Caco-2 (cell line): ENCODE measurements at regions not wholly inside any gene's neighbourhood (a gene's known extent, or its start where the extent isn't known, plus 50 kb on each side); places are given as distances from the start of the nearest gene placed in this dataset.
"Not testable (repeated sequence)": the region's sequence is repeated elsewhere in the genome, so short reads cannot be mapped to it uniquely, and the experiment has no call there.

Experiments
- BruUV-seq: library from RNA; stranded (reverse); fragments of 400-500 nt; replicated peaks from 2 replicates; lab custom pipeline; 2021; lab: Mats Ljungman, UMichigan
- CTCF ChIA-PET: fragments of 300-600 bp; sonication (Branson Sonifier 250); formaldehyde crosslinking; loops from one replicate; lab custom pipeline; 2022; ENCODE audit warnings: antibody characterized with exemption; lab: Charles Lee
- POLR2A ChIA-PET: fragments of 300-600 bp; sonication (Branson Sonifier 250); formaldehyde crosslinking; loops from one replicate; lab custom pipeline; 2022; ENCODE audit warnings: antibody characterized with exemption; lab: Charles Lee
- DNase-seq, 2 experiments: peaks; one replicate each; pipeline versions ENCODE4 v3.0.0 to v3.0.0-alpha.2; 2020 to 2022
- H3K27me3 ChIP-seq: replicated peaks from 2 replicates; pipeline ENCODE4 v1.6.0; 2011; ENCODE audit warnings: low read length; ENCODE audit not compliant: control insufficient read depth, insufficient read depth
- H3K36me3 ChIP-seq: 2 replicates; pipeline ENCODE4 v1.5.1; 2011; ENCODE audit warnings: low read length; ENCODE audit not compliant: control insufficient read depth, insufficient read depth
- H3K4me1 ChIP-seq: fragments of 250-450 bp; sonication (Bioruptor Pico); 2 replicates; pipeline ENCODE4 v1.5.1; 2020; ENCODE audit warnings: mild to moderate bottlenecking
- H3K4me3 ChIP-seq: 2 replicates; pipeline ENCODE4 v1.5.1; 2011; ENCODE audit warnings: low read depth, mild to moderate bottlenecking, control low read depth, low read length
- H3K9me3 ChIP-seq: fragments of 250-450 bp; sonication (Bioruptor Pico); 2 replicates; pipeline ENCODE4 v1.5.1; 2020; ENCODE audit warnings: mild to moderate bottlenecking, moderate library complexity
- H3K27ac Mint-ChIP-seq: one replicate; pipeline ENCODE4 v1.8.0; 2022; ENCODE audit warnings: mixed read lengths; ENCODE audit not compliant: unreplicated experiment
- H3K27me3 Mint-ChIP-seq: one replicate; pipeline ENCODE4 v1.8.0; 2022; ENCODE audit warnings: mixed read lengths; ENCODE audit not compliant: insufficient read depth, unreplicated experiment
- H3K36me3 Mint-ChIP-seq: one replicate; pipeline ENCODE4 v1.8.0; 2022; ENCODE audit warnings: mild to moderate bottlenecking, mixed read lengths; ENCODE audit not compliant: insufficient read depth, unreplicated experiment
- H3K4me1 Mint-ChIP-seq: one replicate; pipeline ENCODE4 v1.8.0; 2022; ENCODE audit warnings: low read depth, mixed read lengths; ENCODE audit not compliant: unreplicated experiment
- H3K4me3 Mint-ChIP-seq: one replicate; pipeline ENCODE4 v1.8.0; 2022; ENCODE audit warnings: mild to moderate bottlenecking, moderate library complexity, mixed read lengths; ENCODE audit not compliant: unreplicated experiment
- H3K9me3 Mint-ChIP-seq: one replicate; pipeline ENCODE4 v1.8.0; 2022; ENCODE audit warnings: mixed read lengths; ENCODE audit not compliant: unreplicated experiment
- CTCF ChIP-seq, 2 experiments: fragments of 200-600 bp in 1 of 2; IDR thresholded peaks; 1 replicate in 1 of 2; 2 replicates in 1 of 2; pipeline versions ENCODE4 v1.5.1 to v1.8.0; 2011 to 2022; ENCODE audit warnings: antibody characterized with exemption in 1 of 2, control low read depth in 1 of 2, inconsistent platforms in 1 of 2, low read depth in 1 of 2, low read length in 1 of 2, mild to moderate bottlenecking in 1 of 2, moderate library complexity in 1 of 2; ENCODE audit not compliant: insufficient read depth in 1 of 2, severe bottlenecking in 1 of 2, unreplicated experiment in 1 of 2
- intact Hi-C: fragments of 100-400 bp; cut with micrococcal nuclease; formaldehyde crosslinking; loops from one replicate; pipeline ENCODE4 v1.10.0; 2022; ENCODE audit not compliant: unreplicated experiment

DNA sequence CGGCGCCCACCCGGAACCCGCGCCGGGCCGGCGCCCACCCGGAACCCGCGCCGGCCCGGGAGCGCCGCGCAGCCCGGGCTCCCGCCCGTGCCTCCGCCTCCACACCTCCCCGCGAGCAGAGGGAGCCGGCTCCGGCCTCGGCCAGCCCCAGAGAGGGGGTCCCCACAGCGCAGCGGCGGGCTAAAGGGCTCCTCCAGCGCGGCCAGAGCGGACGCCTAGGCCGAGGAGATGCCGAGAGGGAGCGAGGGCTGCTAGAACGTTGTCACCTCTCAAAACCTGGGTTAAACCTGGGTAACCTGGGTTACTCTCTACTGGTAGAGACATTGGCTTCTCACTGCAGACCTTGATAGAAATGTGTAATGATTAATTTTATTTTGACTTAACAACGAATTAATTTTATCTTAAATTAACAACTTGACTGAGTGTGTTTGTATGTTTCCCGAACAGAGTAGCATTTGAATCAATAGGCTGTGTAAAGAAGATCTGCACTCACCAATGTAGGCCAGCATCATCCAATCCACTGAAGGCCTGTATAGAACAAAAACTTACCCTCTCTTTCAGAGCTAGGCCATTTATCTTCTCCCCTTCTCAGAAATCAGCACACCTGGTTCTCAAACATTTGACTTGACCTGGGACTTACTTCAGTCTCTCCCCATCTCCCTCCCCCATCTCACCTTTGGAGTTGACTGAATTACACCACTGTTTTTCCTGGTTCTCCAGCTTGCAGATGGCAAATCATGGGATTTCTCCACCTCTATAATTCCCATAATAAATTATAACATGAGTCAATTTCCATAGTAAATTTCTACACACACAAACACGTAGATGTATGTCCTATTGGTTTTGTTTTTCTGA is 242.7 kb downstream of the ASXL3 start:
- no TSS peak for BruUV-seq
- DNase-seq: no peak
- ChIA-PET CTCF (no interaction called here), POLR2A (no interaction called here)
- no peaks in the 10 kb centered on the region for H3K27me3 Mint-ChIP-seq
- Histone ChIP-seq H3K27me3 (no peaks in the 10 kb centered on the region), H3K9me3 (no peaks in the 10 kb centered on the region), H3K4me3 (no peak overlapping the region), H3K4me1 (no peaks in the 10 kb centered on the region), H3K36me3 (no peaks in the 10 kb centered on the region)
- TF ChIP-seq CTCF (IDR thresholded peaks at IDR 0.05; ENCODE audit: insufficient read depth in 1 of 2, low read depth in 1 of 2, low read length in 1 of 2, severe bottlenecking in 1 of 2, unreplicated experiment in 1 of 2): no peak
- no peaks in the 10 kb centered on the region for H3K4me1 Mint-ChIP-seq
- H3K4me3 Mint-ChIP-seq: no peak overlapping the region
- no peaks in the 10 kb centered on the region for H3K36me3 Mint-ChIP-seq
- intact Hi-C loops: no loop called here
- no peaks in the 10 kb centered on the region for H3K9me3 Mint-ChIP-seq
- H3K27ac Mint-ChIP-seq: no peak overlapping the region

- H3K27me3 ChIP-seq, H3K27ac Mint-ChIP-seq, intact Hi-C loops, H3K9me3 Mint-ChIP-seq, H3K4me1 ChIP-seq, POLR2A ChIA-PET, H3K36me3 ChIP-seq, H3K9me3 ChIP-seq, H3K36me3 Mint-ChIP-seq, CTCF ChIA-PET, DNase-seq, H3K4me1 Mint-ChIP-seq, H3K4me3 Mint-ChIP-seq, BruUV-seq, H3K27me3 Mint-ChIP-seq, H3K4me3 ChIP-seq: not testable (repeated sequence)
These were observed 241.8 kb downstream of the ASXL3 start for GRCh38 chr18:33819692-33820343.

GRCh38 chr18:33818145-33818544 is 240.1 kb downstream of the ASXL3 start:
- CTCF ChIA-PET: no interaction called here
- TF ChIP-seq CTCF (IDR thresholded peaks at IDR 0.05; ENCODE audit: insufficient read depth in 1 of 2, low read depth in 1 of 2, low read length in 1 of 2, severe bottlenecking in 1 of 2, unreplicated experiment in 1 of 2): no peak
- no peak for DNase-seq

More at GRCh38 chr18:33818145-33818544, 240.1 kb downstream of the ASXL3 start:
- BruUV-seq: no TSS peak
- no peaks in the 10 kb centered on the region for H3K4me1 ChIP-seq
- H3K4me3 ChIP-seq: no peak overlapping the region
- H3K27me3 ChIP-seq: no peaks in the 10 kb centered on the region
- no peak overlapping the region for H3K27ac Mint-ChIP-seq
- POLR2A ChIA-PET: no interaction called here
- no peaks in the 10 kb centered on the region for H3K9me3 ChIP-seq
- no peaks in the 10 kb centered on the region for H3K36me3 Mint-ChIP-seq
- no peaks in the 10 kb centered on the region for H3K4me1 Mint-ChIP-seq
- H3K27me3 Mint-ChIP-seq: no peaks in the 10 kb centered on the region
- no peaks in the 10 kb centered on the region for H3K9me3 Mint-ChIP-seq
- no peak overlapping the region for H3K4me3 Mint-ChIP-seq
- no peaks in the 10 kb centered on the region for H3K36me3 ChIP-seq
- intact Hi-C loops: no loop called here
